ENCODE measurements at regions not wholly inside any gene's neighbourhood (a gene's known extent, or its start where the extent isn't known, plus 50 kb on each side); places are given as distances from the start of the nearest gene placed in this dataset.

DNA sequence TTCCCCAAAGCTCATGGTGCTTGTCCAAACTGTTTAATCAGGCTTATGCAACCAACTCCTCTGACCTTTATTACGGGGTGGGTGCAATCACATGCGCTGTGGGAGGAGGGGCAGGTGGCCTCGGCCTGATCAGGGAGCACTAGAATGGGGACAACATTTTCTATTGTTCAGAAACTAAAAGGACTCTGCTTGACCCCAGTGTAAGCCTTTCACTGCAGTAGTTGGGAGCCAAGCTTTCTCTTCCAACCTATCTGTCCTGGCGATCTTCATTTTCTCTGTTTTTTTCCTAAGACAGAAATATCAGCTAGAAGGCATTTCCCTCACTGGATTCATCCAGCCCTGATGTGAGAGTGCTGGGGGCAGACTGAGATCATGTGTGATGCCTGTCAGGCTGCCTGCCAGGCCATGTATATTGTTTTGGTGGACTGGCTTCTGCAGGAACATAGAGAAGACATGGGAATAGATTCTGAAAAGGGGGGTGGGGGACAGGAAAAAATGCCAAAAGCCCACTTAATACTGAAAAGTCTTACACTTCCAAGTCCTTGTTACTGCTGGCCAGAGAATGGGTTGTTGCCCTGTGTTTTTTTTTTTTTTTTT lies 627.0 kb upstream of the TBL1XR1 start:
- TF ChIP-seq, protein P1, sequence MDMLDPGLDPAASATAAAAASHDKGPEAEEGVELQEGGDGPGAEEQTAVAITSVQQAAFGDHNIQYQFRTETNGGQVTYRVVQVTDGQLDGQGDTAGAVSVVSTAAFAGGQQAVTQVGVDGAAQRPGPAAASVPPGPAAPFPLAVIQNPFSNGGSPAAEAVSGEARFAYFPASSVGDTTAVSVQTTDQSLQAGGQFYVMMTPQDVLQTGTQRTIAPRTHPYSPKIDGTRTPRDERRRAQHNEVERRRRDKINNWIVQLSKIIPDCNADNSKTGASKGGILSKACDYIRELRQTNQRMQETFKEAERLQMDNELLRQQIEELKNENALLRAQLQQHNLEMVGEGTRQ (CRISPR knock-in tag; IDR thresholded peaks at IDR 0.05) = no peak
- TF ChIP-seq ZNF219 (CRISPR knock-in tag; IDR thresholded peaks at IDR 0.05; ENCODE audit: borderline replicate concordance) = no peak
- TF ChIP-seq, protein P2, sequence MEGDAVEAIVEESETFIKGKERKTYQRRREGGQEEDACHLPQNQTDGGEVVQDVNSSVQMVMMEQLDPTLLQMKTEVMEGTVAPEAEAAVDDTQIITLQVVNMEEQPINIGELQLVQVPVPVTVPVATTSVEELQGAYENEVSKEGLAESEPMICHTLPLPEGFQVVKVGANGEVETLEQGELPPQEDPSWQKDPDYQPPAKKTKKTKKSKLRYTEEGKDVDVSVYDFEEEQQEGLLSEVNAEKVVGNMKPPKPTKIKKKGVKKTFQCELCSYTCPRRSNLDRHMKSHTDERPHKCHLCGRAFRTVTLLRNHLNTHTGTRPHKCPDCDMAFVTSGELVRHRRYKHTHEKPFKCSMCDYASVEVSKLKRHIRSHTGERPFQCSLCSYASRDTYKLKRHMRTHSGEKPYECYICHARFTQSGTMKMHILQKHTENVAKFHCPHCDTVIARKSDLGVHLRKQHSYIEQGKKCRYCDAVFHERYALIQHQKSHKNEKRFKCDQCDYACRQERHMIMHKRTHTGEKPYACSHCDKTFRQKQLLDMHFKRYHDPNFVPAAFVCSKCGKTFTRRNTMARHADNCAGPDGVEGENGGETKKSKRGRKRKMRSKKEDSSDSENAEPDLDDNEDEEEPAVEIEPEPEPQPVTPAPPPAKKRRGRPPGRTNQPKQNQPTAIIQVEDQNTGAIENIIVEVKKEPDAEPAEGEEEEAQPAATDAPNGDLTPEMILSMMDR (IDR thresholded peaks at IDR 0.05) = no peak
- TF ChIP-seq ELF4 (CRISPR knock-in tag; IDR thresholded peaks at IDR 0.05; ENCODE audit: low read depth) = no peak
- no peak for TF ChIP-seq ESRRA (CRISPR knock-in tag; IDR thresholded peaks at IDR 0.05; ENCODE audit: borderline replicate concordance)
- no peak for TF ChIP-seq TEAD4 (CRISPR knock-in tag; IDR thresholded peaks at IDR 0.05)
- no peak for TF ChIP-seq FOXJ3 (CRISPR knock-in tag; IDR thresholded peaks at IDR 0.05; ENCODE audit: borderline replicate concordance)
- TF ChIP-seq, protein P3, sequence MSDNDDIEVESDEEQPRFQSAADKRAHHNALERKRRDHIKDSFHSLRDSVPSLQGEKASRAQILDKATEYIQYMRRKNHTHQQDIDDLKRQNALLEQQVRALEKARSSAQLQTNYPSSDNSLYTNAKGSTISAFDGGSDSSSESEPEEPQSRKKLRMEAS (CRISPR knock-in tag; IDR thresholded peaks at IDR 0.05) = no peak
- no peak for TF ChIP-seq ZNF263 (CRISPR knock-in tag; IDR thresholded peaks at IDR 0.05; ENCODE audit: low read depth)
- TF ChIP-seq, protein P4, sequence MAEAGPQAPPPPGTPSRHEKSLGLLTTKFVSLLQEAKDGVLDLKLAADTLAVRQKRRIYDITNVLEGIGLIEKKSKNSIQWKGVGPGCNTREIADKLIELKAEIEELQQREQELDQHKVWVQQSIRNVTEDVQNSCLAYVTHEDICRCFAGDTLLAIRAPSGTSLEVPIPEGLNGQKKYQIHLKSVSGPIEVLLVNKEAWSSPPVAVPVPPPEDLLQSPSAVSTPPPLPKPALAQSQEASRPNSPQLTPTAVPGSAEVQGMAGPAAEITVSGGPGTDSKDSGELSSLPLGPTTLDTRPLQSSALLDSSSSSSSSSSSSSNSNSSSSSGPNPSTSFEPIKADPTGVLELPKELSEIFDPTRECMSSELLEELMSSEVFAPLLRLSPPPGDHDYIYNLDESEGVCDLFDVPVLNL (CRISPR knock-in tag; IDR thresholded peaks at IDR 0.05; ENCODE audit: borderline replicate concordance, low read depth) = no peak
- no peak for TF ChIP-seq TCF7 (CRISPR knock-in tag; IDR thresholded peaks at IDR 0.05; ENCODE audit: low read depth)
- TF ChIP-seq ZNF232 (CRISPR knock-in tag; IDR thresholded peaks at IDR 0.05) = no peak
- no peak for TF ChIP-seq ZNF423 (CRISPR knock-in tag; IDR thresholded peaks at IDR 0.05)
